Neural progenitor cell (in vitro differentiated cells): ENCODE measurements at regions not wholly inside any gene's neighbourhood (a gene's known extent, or its start where the extent isn't known, plus 50 kb on each side); places are given as distances from the start of the nearest gene placed in this dataset.

Experiments
- DNase-seq: peaks from one replicate; pipeline ENCODE4 v3.0.0-alpha.2; 2016; ENCODE audit warnings: low spot score
- H2AFZ ChIP-seq: fragments of 200-600 bp; sonication (generic); replicated peaks from 2 replicates; pipeline ENCODE4 v1.6.1; 2016; ENCODE audit warnings: antibody characterized with exemption
- H3F3A ChIP-seq: fragments of 200-600 bp; sonication (generic); 2 replicates; pipeline ENCODE4 v1.6.1; 2016; ENCODE audit warnings: antibody characterized with exemption, low read depth
- H3K27ac ChIP-seq: fragments of 200-600 bp; sonication (generic); 2 replicates; pipeline ENCODE4 v1.5.1; 2016; ENCODE audit warnings: mild to moderate bottlenecking
- H3K27me3 ChIP-seq: fragments of 200-600 bp; sonication (generic); 2 replicates; pipeline ENCODE4 v1.6.1; 2016; ENCODE audit warnings: mild to moderate bottlenecking, moderate library complexity
- H3K36me3 ChIP-seq: fragments of 200-600 bp; sonication (generic); 2 replicates; pipeline ENCODE4 v1.5.1; 2016
- H3K4me1 ChIP-seq: fragments of 200-600 bp; sonication (generic); 2 replicates; pipeline ENCODE4 v1.6.1; 2016; ENCODE audit warnings: mixed run types
- H3K4me2 ChIP-seq: fragments of 200-600 bp; sonication (generic); 2 replicates; pipeline ENCODE4 v1.6.1; 2016
- H3K4me3 ChIP-seq: fragments of 200-600 bp; sonication (generic); 2 replicates; pipeline ENCODE4 v1.5.1; 2016
- H3K79me2 ChIP-seq: fragments of 200-600 bp; sonication (generic); 2 replicates; pipeline ENCODE4 v1.6.1; 2016; ENCODE audit warnings: low read depth
- H3K9ac ChIP-seq: fragments of 200-600 bp; sonication (generic); 2 replicates; pipeline ENCODE4 v1.6.1; 2016
- H3K9me3 ChIP-seq: fragments of 200-600 bp; sonication (generic); 2 replicates; pipeline ENCODE4 v1.5.1; 2016; ENCODE audit warnings: low read depth
- H4K20me1 ChIP-seq: fragments of 200-600 bp; sonication (generic); 2 replicates; pipeline ENCODE4 v1.6.1; 2016; ENCODE audit warnings: low read depth
- H3K27ac Mint-ChIP-seq: 3 replicates; pipeline ENCODE4 v1.8.0; 2021; ENCODE audit warnings: mixed read lengths
- H3K27me3 Mint-ChIP-seq: 2 replicates; pipeline ENCODE4 v1.8.0; 2022; ENCODE audit warnings: low read depth, mild to moderate bottlenecking, inconsistent platforms, moderate library complexity, mixed read lengths; ENCODE audit not compliant: insufficient read depth
- H3K36me3 Mint-ChIP-seq: 3 replicates; pipeline ENCODE4 v1.8.0; 2021; ENCODE audit warnings: mixed read lengths
- H3K4me1 Mint-ChIP-seq: 3 replicates; pipeline ENCODE4 v1.8.0; 2021; ENCODE audit warnings: mixed read lengths
- H3K4me3 Mint-ChIP-seq: 3 replicates; pipeline ENCODE4 v1.8.0; 2021; ENCODE audit warnings: mild to moderate bottlenecking, moderate library complexity, mixed read lengths
- H3K9me3 Mint-ChIP-seq: 3 replicates; pipeline ENCODE4 v1.8.0; 2020; ENCODE audit warnings: mixed read lengths
- CTCF ChIP-seq: fragments of 200-600 bp; sonication (generic); IDR thresholded peaks from 2 replicates; pipeline ENCODE4 v1.5.1; 2017; ENCODE audit warnings: antibody characterized with exemption, mild to moderate bottlenecking
- EZH2 ChIP-seq: fragments of 200-600 bp; sonication (generic); IDR thresholded peaks from 2 replicates; pipeline ENCODE4 v1.6.1; 2017; ENCODE audit warnings: antibody characterized with exemption, mild to moderate bottlenecking, moderate library complexity
- EZH2phosphoT487 ChIP-seq: fragments of 200-600 bp; sonication (generic); IDR thresholded peaks from 2 replicates; pipeline ENCODE4 v1.6.1; 2017; ENCODE audit warnings: antibody characterized with exemption

- Histone ChIP-seq H3F3A (no peaks in the 10 kb centered on the region), H3K9me3 (no peaks in the 10 kb centered on the region), H3K36me3 (no peaks in the 10 kb centered on the region), H3K4me3 (no peak overlapping the region), H3K27ac (no peak overlapping the region), H3K79me2 (no peaks in the 10 kb centered on the region), H3K4me2 (no peak overlapping the region), H3K4me1 (no peaks in the 10 kb centered on the region), H3K27me3 (no peaks in the 10 kb centered on the region), H2AFZ (no peak overlapping the region), H4K20me1 (no peaks in the 10 kb centered on the region), H3K9ac (no peak overlapping the region)
- H3K36me3 Mint-ChIP-seq: no peaks in the 10 kb centered on the region
- no peak for DNase-seq
- H3K4me1 Mint-ChIP-seq: no peaks in the 10 kb centered on the region
- H3K4me3 Mint-ChIP-seq: no peak overlapping the region
- no peak overlapping the region for H3K27ac Mint-ChIP-seq
- no peaks in the 10 kb centered on the region for H3K9me3 Mint-ChIP-seq
- TF ChIP-seq EZH2phosphoT487 (no peak), EZH2 (no peak), CTCF (no peak)
- H3K27me3 Mint-ChIP-seq: peaks cover 4% of the 10 kb centered on the region
Observed at GRCh38 chr2:60628026-60628425, 74.6 kb upstream of the BCL11A start.

GRCh38 chr2:60628615-60629304 lies 75.3 kb upstream of the BCL11A start:
- H4K20me1 ChIP-seq: no peaks in the 10 kb centered on the region
- H3K9me3 Mint-ChIP-seq: no peaks in the 10 kb centered on the region
- H3K27me3 ChIP-seq: no peaks in the 10 kb centered on the region
- no peaks in the 10 kb centered on the region for H3K36me3 Mint-ChIP-seq
- no peak overlapping the region for H3K4me3 Mint-ChIP-seq
- H3K4me3 ChIP-seq: no peak overlapping the region
- no peak overlapping the region for H2AFZ ChIP-seq
- H3K27me3 Mint-ChIP-seq: peaks cover 4% of the 10 kb centered on the region
- H3K9ac ChIP-seq: no peak overlapping the region
- TF ChIP-seq EZH2 (no peak), CTCF (no peak), EZH2phosphoT487 (no peak)
- no peaks in the 10 kb centered on the region for H3K36me3 ChIP-seq
- peaks cover 6% of the 10 kb centered on the region for H3K4me1 Mint-ChIP-seq
- DNase-seq: no peak
- no peaks in the 10 kb centered on the region for H3K4me1 ChIP-seq
- no peak overlapping the region for H3K27ac Mint-ChIP-seq
- no peaks in the 10 kb centered on the region for H3F3A ChIP-seq
- H3K4me2 ChIP-seq: no peak overlapping the region
- H3K27ac ChIP-seq: no peak overlapping the region
- H3K9me3 ChIP-seq: no peaks in the 10 kb centered on the region
- no peaks in the 10 kb centered on the region for H3K79me2 ChIP-seq

- Histone ChIP-seq H3K9ac (no peak overlapping the region), H2AFZ (no peak overlapping the region), H3K4me1 (no peaks in the 10 kb centered on the region), H3F3A (no peaks in the 10 kb centered on the region), H3K27me3 (no peaks in the 10 kb centered on the region), H4K20me1 (no peaks in the 10 kb centered on the region), H3K4me2 (no peak overlapping the region), H3K4me3 (no peak overlapping the region), H3K36me3 (no peaks in the 10 kb centered on the region), H3K9me3 (no peaks in the 10 kb centered on the region), H3K27ac (no peak overlapping the region), H3K79me2 (no peaks in the 10 kb centered on the region)
- no peak overlapping the region for H3K27ac Mint-ChIP-seq
- DNase-seq: no peak
- H3K4me3 Mint-ChIP-seq: no peak overlapping the region
- peaks cover 4% of the 10 kb centered on the region for H3K27me3 Mint-ChIP-seq
- no peaks in the 10 kb centered on the region for H3K9me3 Mint-ChIP-seq
- H3K4me1 Mint-ChIP-seq: peaks cover 7% of the 10 kb centered on the region
- no peak for TF ChIP-seq EZH2phosphoT487
- no peaks in the 10 kb centered on the region for H3K36me3 Mint-ChIP-seq
Observed at GRCh38 chr2:60629305-60629662, 75.8 kb upstream of the BCL11A start.

- no peak overlapping the region for H3K9ac ChIP-seq
- H3K4me1 Mint-ChIP-seq: peaks cover 7% of the 10 kb centered on the region
- no peaks in the 10 kb centered on the region for H3K9me3 ChIP-seq
- no peak overlapping the region for H3K4me2 ChIP-seq
- H3K9me3 Mint-ChIP-seq: no peaks in the 10 kb centered on the region
- H3K27ac Mint-ChIP-seq: no peak overlapping the region
- H3K27me3 ChIP-seq: no peaks in the 10 kb centered on the region
- TF ChIP-seq EZH2: no peak
- no peak for TF ChIP-seq EZH2phosphoT487
- no peak for TF ChIP-seq CTCF
- no peak overlapping the region for H2AFZ ChIP-seq
- no peak overlapping the region for H3K4me3 ChIP-seq
- H3K4me3 Mint-ChIP-seq: no peak overlapping the region
- H3K36me3 ChIP-seq: no peaks in the 10 kb centered on the region
- no peak overlapping the region for H3K27ac ChIP-seq
- H3K36me3 Mint-ChIP-seq: no peaks in the 10 kb centered on the region
- H3K79me2 ChIP-seq: no peaks in the 10 kb centered on the region
- no peak for DNase-seq
- H3F3A ChIP-seq: no peaks in the 10 kb centered on the region
- no peaks in the 10 kb centered on the region for H4K20me1 ChIP-seq
- H3K4me1 ChIP-seq: no peaks in the 10 kb centered on the region
- peaks cover 4% of the 10 kb centered on the region for H3K27me3 Mint-ChIP-seq
Observed at GRCh38 chr2:60629801-60630385, 76.4 kb upstream of the BCL11A start.
